ENCODE measurements at regions not wholly inside any gene's neighbourhood (a gene's known extent, or its start where the extent isn't known, plus 50 kb on each side); places are given as distances from the start of the nearest gene placed in this dataset.

DNA sequence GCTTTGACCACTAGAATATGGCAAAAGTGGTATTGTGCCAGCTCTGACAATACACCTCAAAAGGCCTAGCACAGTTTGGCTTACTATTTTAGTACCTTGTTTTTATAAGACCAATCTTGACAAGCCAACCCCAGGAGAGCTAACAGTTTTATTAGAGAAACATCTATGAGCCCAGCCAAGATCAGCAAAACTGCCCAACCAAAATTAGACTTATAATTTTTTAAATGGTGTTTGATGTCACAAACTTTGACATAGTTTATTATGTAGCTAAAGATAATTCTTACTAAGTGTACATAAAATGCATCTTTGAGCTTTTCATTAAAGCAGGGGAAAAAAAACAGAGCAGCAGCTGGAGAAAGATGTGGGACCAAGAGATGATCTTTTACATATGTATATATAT is 537.5 kb downstream of the ZPLD1 start:
- ChIA-PET CTCF (no interaction called here), POLR2A (no interaction called here)
- TF ChIP-seq, protein P1, sequence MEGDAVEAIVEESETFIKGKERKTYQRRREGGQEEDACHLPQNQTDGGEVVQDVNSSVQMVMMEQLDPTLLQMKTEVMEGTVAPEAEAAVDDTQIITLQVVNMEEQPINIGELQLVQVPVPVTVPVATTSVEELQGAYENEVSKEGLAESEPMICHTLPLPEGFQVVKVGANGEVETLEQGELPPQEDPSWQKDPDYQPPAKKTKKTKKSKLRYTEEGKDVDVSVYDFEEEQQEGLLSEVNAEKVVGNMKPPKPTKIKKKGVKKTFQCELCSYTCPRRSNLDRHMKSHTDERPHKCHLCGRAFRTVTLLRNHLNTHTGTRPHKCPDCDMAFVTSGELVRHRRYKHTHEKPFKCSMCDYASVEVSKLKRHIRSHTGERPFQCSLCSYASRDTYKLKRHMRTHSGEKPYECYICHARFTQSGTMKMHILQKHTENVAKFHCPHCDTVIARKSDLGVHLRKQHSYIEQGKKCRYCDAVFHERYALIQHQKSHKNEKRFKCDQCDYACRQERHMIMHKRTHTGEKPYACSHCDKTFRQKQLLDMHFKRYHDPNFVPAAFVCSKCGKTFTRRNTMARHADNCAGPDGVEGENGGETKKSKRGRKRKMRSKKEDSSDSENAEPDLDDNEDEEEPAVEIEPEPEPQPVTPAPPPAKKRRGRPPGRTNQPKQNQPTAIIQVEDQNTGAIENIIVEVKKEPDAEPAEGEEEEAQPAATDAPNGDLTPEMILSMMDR (IDR thresholded peaks at IDR 0.05; ENCODE audit: insufficient read depth, low read depth, low read length) = no peak
- no peaks in the 10 kb centered on the region for H3K27me3 ChIP-seq (ENCODE audit: control insufficient read depth, insufficient read depth, low read length)
- no peaks in the 10 kb centered on the region for H3K36me3 ChIP-seq (ENCODE audit: control insufficient read depth, insufficient read depth, low read length)
- DNase-seq (ENCODE audit: low read depth) = no peak
- no peak overlapping the region for H3K4me3 ChIP-seq (ENCODE audit: low read depth, low read length)

DNA sequence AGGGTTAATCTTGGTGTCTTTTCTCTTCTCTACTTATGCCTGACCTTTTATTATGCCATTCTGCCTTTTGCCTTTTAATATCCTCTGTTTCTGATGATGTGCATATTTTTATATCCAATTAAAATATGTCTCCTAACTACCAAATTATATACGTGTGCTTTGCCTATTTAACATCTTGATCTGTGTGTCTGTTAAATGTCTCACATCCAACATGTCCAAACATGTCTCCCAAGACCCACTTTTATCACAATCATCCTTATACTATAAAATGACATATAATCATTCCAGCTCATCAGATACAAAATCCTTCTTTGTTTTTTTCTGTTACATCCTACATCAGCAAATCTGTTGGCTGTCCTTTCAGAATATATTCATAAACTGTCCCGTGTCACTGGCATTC is 539.5 kb downstream of the ZPLD1 start:
- TF ChIP-seq, protein P1 (IDR thresholded peaks at IDR 0.05; ENCODE audit: insufficient read depth, low read depth, low read length) = no peak
- Histone ChIP-seq H3K4me3 (ENCODE audit: low read depth, low read length) (no peak overlapping the region), H3K36me3 (ENCODE audit: control insufficient read depth, insufficient read depth, low read length) (no peaks in the 10 kb centered on the region), H3K27me3 (ENCODE audit: control insufficient read depth, insufficient read depth, low read length) (no peaks in the 10 kb centered on the region)
- CTCF ChIA-PET = no interaction called here
- POLR2A ChIA-PET = no interaction called here
- no peak for DNase-seq (ENCODE audit: low read depth)

DNA sequence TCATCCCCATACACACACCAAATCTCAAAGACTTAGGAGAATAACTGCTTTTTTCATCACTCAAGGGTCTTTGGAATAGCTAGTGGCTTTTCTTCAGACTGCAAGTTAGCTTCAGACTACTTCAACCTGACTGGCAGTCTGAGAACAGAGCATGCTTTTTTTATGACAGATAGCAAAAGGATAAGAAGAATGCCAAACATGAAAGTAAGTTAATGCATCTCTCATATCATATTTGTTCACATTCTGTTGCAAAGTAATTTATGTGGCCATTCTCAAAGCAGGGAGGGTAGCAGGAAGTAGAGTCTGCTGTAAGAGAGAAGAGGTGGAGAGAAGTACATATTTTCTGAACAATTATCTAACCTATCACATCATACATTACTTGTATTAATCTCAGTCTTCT is 544.4 kb downstream of the ZPLD1 start:
- H3K4me3 ChIP-seq (ENCODE audit: low read depth, low read length) = no peak overlapping the region
- DNase-seq (ENCODE audit: low read depth) = no peak
- POLR2A ChIA-PET = no interaction called here
- CTCF ChIA-PET = no interaction called here
- no peaks in the 10 kb centered on the region for H3K36me3 ChIP-seq (ENCODE audit: control insufficient read depth, insufficient read depth, low read length)
- TF ChIP-seq, protein P1 (IDR thresholded peaks at IDR 0.05; ENCODE audit: insufficient read depth, low read depth, low read length) = no peak
- H3K27me3 ChIP-seq (ENCODE audit: control insufficient read depth, insufficient read depth, low read length) = no peaks in the 10 kb centered on the region

DNA sequence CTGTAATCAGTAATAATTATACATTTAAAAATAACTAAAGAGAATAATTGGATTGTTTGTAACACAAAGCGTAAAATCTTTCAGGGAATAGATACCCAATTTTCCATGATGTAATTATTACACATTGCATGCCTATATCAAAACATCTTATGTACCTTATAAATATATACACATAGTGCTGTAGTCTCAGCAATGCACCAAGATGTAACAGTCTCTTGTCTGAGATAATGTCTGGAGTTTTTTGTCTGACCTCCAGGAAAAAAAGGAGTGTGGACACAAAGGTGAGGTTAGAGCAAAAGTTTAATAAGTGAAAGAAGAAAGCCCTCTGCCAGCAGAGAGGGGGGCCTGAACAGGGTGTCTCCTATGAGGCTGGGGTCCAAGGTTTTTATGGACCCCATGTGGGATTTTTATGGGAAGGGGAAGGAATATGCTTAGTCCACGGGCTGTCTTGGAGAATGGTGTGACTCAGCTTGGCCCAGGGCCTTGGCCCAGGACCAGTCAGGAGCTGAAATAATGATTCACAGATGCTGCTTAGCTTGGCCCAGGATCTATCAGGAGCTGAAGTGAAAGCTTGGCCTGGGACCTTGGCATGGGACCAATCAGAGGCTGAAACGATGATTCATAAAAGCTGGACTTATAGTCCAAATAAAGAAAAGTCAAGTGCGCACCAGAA is 545.0 kb downstream of the ZPLD1 start:
- DNase-seq (ENCODE audit: low read depth) = peak; percentile 75
- ChIA-PET POLR2A (no interaction called here), CTCF (no interaction called here)
- Histone ChIP-seq H3K4me3 (ENCODE audit: low read depth, low read length) (no peak overlapping the region), H3K27me3 (ENCODE audit: control insufficient read depth, insufficient read depth, low read length) (no peaks in the 10 kb centered on the region), H3K36me3 (ENCODE audit: control insufficient read depth, insufficient read depth, low read length) (no peaks in the 10 kb centered on the region)
- TF ChIP-seq, protein P1 (IDR thresholded peaks at IDR 0.05; ENCODE audit: insufficient read depth, low read depth, low read length) = no peak

DNA sequence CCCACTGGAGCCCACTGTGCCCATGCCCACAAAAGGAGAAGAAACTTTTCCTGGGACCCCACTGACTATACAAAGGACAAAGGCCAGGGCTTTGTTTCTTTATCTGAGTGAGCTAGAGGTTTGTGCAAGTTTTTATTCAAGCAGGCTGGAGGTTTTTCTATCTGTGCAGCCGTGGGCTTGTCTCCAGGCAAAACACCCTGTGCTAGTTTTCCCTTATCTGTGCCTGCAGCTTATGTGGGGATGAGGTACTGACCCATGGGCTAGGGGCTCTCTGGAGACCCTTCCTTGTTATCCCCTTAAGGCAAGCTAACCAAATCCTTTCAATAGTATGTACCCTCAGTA is 545.5 kb downstream of the ZPLD1 start:
- Histone ChIP-seq H3K27me3 (ENCODE audit: control insufficient read depth, insufficient read depth, low read length) (no peaks in the 10 kb centered on the region), H3K36me3 (ENCODE audit: control insufficient read depth, insufficient read depth, low read length) (no peaks in the 10 kb centered on the region), H3K4me3 (ENCODE audit: low read depth, low read length) (no peak overlapping the region)
- POLR2A ChIA-PET = no interaction called here
- TF ChIP-seq, protein P1 (IDR thresholded peaks at IDR 0.05; ENCODE audit: insufficient read depth, low read depth, low read length) = no peak
- CTCF ChIA-PET = no interaction called here
- no peak for DNase-seq (ENCODE audit: low read depth)

Data from BJ (cell line).